Astrocyte (in vitro differentiated cells and primary cell): ENCODE measurements at regions not wholly inside any gene's neighbourhood (a gene's known extent, or its start where the extent isn't known, plus 50 kb on each side); places are given as distances from the start of the nearest gene placed in this dataset.

Experiments
- DNase-seq: peaks from one replicate; pipeline ENCODE4 v3.0.0-alpha.2; 2010; ENCODE audit warnings: low read depth
- FAIRE-seq: peaks from 2 replicates; lab custom pipeline; 2011; peaks lifted over from hg19 to GRCh38; lab: Jason Lieb, UNC
- H2AFZ ChIP-seq: 2 replicates; pipeline ENCODE4 v1.6.0; 2012; ENCODE audit warnings: low read depth, low read length, inconsistent platforms
- H3K27ac ChIP-seq: 2 replicates; pipeline ENCODE4 v1.5.1; 2011; ENCODE audit warnings: low read depth, low read length, inconsistent platforms
- H3K27me3 ChIP-seq: 2 replicates; pipeline ENCODE4 v1.6.0; 2011; ENCODE audit warnings: low read length, inconsistent platforms; ENCODE audit not compliant: insufficient read depth
- H3K36me3 ChIP-seq: 2 replicates; pipeline ENCODE4 v1.5.1; 2011; ENCODE audit warnings: low read length, inconsistent platforms; ENCODE audit not compliant: insufficient read depth
- H3K4me1 ChIP-seq: 2 replicates; pipeline ENCODE4 v1.5.1; 2011; ENCODE audit warnings: low read length, inconsistent platforms; ENCODE audit not compliant: insufficient read depth
- H3K4me2 ChIP-seq: 2 replicates; pipeline ENCODE4 v1.6.0; 2012; ENCODE audit warnings: low read length, inconsistent platforms
- H3K4me3 ChIP-seq: 2 replicates; pipeline ENCODE4 v1.5.1; 2011; ENCODE audit warnings: low read depth, mild to moderate bottlenecking, low read length, inconsistent platforms; ENCODE audit not compliant: insufficient read depth
- H3K79me2 ChIP-seq: 2 replicates; pipeline ENCODE4 v1.6.0; 2012; ENCODE audit warnings: mild to moderate bottlenecking, low read length, inconsistent platforms; ENCODE audit not compliant: insufficient read depth
- H3K9ac ChIP-seq: 2 replicates; pipeline ENCODE4 v1.6.0; 2012; ENCODE audit warnings: mild to moderate bottlenecking, low read length, inconsistent platforms
- H3K9me3 ChIP-seq: 2 replicates; pipeline ENCODE4 v1.5.1; 2012; ENCODE audit warnings: low read depth, mild to moderate bottlenecking, low read length, inconsistent platforms; ENCODE audit not compliant: insufficient read depth
- H4K20me1 ChIP-seq: 2 replicates; pipeline ENCODE4 v1.6.0; 2012; ENCODE audit warnings: low read length, inconsistent platforms; ENCODE audit not compliant: insufficient read depth
- H3K27ac Mint-ChIP-seq: one replicate; pipeline ENCODE4 v1.8.0; 2021; ENCODE audit warnings: mild to moderate bottlenecking, mixed read lengths; ENCODE audit not compliant: unreplicated experiment
- H3K27me3 Mint-ChIP-seq: one replicate; pipeline ENCODE4 v1.8.0; 2021; ENCODE audit warnings: low read depth, mixed read lengths; ENCODE audit not compliant: unreplicated experiment
- H3K36me3 Mint-ChIP-seq: one replicate; pipeline ENCODE4 v1.8.0; 2021; ENCODE audit warnings: low read depth, mixed read lengths; ENCODE audit not compliant: unreplicated experiment
- H3K4me1 Mint-ChIP-seq: one replicate; pipeline ENCODE4 v1.8.0; 2021; ENCODE audit warnings: low read depth, mixed read lengths; ENCODE audit not compliant: unreplicated experiment
- H3K4me3 Mint-ChIP-seq: one replicate; pipeline ENCODE4 v1.8.0; 2021; ENCODE audit warnings: mild to moderate bottlenecking, moderate library complexity, mixed read lengths; ENCODE audit not compliant: unreplicated experiment
- H3K9me3 Mint-ChIP-seq: one replicate; pipeline ENCODE4 v1.8.0; 2021; ENCODE audit warnings: mild to moderate bottlenecking, mixed read lengths; ENCODE audit not compliant: unreplicated experiment
- EZH2 ChIP-seq: IDR thresholded peaks from 2 replicates; pipeline ENCODE4 v1.6.1; 2012; ENCODE audit warnings: mild to moderate bottlenecking, low read length, inconsistent platforms; ENCODE audit not compliant: insufficient read depth
- TF ChIP-seq, protein P1 (sequence below): IDR thresholded peaks from 2 replicates; pipeline ENCODE4 v1.5.1; 2011; ENCODE audit warnings: low read depth, mild to moderate bottlenecking, inconsistent platforms, low read length, moderate library complexity; ENCODE audit not compliant: insufficient read depth

DNA sequence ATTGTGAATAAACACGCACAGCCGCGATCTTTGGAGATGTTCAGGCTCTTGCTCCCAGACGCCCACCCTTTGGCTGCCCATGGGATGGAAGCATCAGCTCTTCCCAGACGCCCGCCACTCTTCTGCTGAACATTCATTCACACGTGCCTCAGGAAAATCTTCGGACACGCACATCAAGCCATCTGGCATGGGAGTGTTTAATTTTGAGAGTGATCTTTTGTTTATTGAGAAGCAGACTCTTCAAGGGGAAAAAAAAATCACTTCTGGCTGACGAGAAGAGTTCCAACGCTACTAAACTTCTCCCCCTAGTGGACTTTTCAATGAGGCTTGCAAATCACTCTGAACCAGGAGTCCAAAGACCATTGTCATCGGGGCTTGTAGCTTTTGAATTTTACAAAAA is 62.0 kb upstream of the NUDT7 start:
- Histone ChIP-seq H3K9ac (no peak overlapping the region), H3K27me3 (no peaks in the 10 kb centered on the region), H3K4me1 (no peaks in the 10 kb centered on the region), H3K36me3 (no peaks in the 10 kb centered on the region), H3K4me3 (no peak overlapping the region), H3K27ac (no peak overlapping the region), H2AFZ (peak overlapping the region; percentile 48), H4K20me1 (no peaks in the 10 kb centered on the region), H3K4me2 (peak overlapping the region; percentile 72), H3K9me3 (peaks cover 6% of the 10 kb centered on the region), H3K79me2 (no peaks in the 10 kb centered on the region)
- DNase-seq (peak; percentile 41), FAIRE-seq (no peak)
- Mint-ChIP-seq H3K36me3 (no peaks in the 10 kb centered on the region), H3K4me1 (peaks cover 2% of the 10 kb centered on the region), H3K4me3 (no peak overlapping the region), H3K27me3 (peaks cover 10% of the 10 kb centered on the region), H3K9me3 (peaks cover 10% of the 10 kb centered on the region), H3K27ac (no peak overlapping the region)
- TF ChIP-seq, protein P1, sequence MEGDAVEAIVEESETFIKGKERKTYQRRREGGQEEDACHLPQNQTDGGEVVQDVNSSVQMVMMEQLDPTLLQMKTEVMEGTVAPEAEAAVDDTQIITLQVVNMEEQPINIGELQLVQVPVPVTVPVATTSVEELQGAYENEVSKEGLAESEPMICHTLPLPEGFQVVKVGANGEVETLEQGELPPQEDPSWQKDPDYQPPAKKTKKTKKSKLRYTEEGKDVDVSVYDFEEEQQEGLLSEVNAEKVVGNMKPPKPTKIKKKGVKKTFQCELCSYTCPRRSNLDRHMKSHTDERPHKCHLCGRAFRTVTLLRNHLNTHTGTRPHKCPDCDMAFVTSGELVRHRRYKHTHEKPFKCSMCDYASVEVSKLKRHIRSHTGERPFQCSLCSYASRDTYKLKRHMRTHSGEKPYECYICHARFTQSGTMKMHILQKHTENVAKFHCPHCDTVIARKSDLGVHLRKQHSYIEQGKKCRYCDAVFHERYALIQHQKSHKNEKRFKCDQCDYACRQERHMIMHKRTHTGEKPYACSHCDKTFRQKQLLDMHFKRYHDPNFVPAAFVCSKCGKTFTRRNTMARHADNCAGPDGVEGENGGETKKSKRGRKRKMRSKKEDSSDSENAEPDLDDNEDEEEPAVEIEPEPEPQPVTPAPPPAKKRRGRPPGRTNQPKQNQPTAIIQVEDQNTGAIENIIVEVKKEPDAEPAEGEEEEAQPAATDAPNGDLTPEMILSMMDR = peak; percentile 64
- TF ChIP-seq EZH2 = no peak

- no peak overlapping the region for H3K27ac ChIP-seq
- H3K9me3 Mint-ChIP-seq = peaks cover 10% of the 10 kb centered on the region
- H4K20me1 ChIP-seq = no peaks in the 10 kb centered on the region
- no peaks in the 10 kb centered on the region for H3K4me1 ChIP-seq
- H3K9me3 ChIP-seq = peaks cover 6% of the 10 kb centered on the region
- no peak overlapping the region for H3K4me3 Mint-ChIP-seq
- H3K36me3 ChIP-seq = no peaks in the 10 kb centered on the region
- no peak for DNase-seq
- no peaks in the 10 kb centered on the region for H3K4me1 Mint-ChIP-seq
- FAIRE-seq = no peak
- no peaks in the 10 kb centered on the region for H3K79me2 ChIP-seq
- H3K4me2 ChIP-seq = no peak overlapping the region
- H3K9ac ChIP-seq = no peak overlapping the region
- no peaks in the 10 kb centered on the region for H3K27me3 ChIP-seq
- peaks cover 10% of the 10 kb centered on the region for H3K27me3 Mint-ChIP-seq
- no peaks in the 10 kb centered on the region for H3K36me3 Mint-ChIP-seq
- H3K4me3 ChIP-seq = no peak overlapping the region
- no peak for TF ChIP-seq EZH2
- TF ChIP-seq, protein P1 = no peak
- H2AFZ ChIP-seq = no peak overlapping the region
- H3K27ac Mint-ChIP-seq = no peak overlapping the region
Measured at GRCh38 chr16:77662246-77662645, 60.1 kb upstream of the NUDT7 start.

DNA sequence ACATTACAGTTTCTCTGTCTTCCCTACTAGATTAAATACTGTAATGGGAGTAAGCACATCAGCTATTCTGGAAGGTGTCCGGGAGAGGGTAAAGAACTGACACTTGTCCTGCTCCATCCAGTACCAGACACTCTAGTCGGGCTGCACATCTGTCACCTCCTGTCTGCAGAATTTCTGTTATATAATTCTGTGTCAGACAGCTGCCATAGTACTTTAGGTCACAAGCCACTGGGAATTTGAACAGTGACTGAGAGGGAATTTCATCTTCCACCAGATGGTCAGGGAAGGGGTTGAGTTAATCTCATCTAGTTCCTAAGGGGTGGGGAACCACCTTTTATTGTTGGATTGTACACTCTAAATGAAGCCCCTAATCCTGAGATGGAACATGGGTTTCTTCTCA is 58.6 kb upstream of the NUDT7 start:
- H3K79me2 ChIP-seq = no peaks in the 10 kb centered on the region
- H3K9ac ChIP-seq = no peak overlapping the region
- no peak overlapping the region for H3K27ac ChIP-seq
- Mint-ChIP-seq H3K27ac (no peak overlapping the region), H3K9me3 (peaks cover 10% of the 10 kb centered on the region), H3K36me3 (no peaks in the 10 kb centered on the region), H3K4me3 (no peak overlapping the region), H3K27me3 (peaks cover 13% of the 10 kb centered on the region), H3K4me1 (no peaks in the 10 kb centered on the region)
- H3K27me3 ChIP-seq = no peaks in the 10 kb centered on the region
- FAIRE-seq (no peak), DNase-seq (no peak)
- no peak overlapping the region for H3K4me2 ChIP-seq
- no peaks in the 10 kb centered on the region for H4K20me1 ChIP-seq
- TF ChIP-seq, protein P1 = no peak
- no peak for TF ChIP-seq EZH2
- H3K9me3 ChIP-seq = peaks cover 6% of the 10 kb centered on the region
- H3K36me3 ChIP-seq = no peaks in the 10 kb centered on the region
- H3K4me3 ChIP-seq = no peak overlapping the region
- no peak overlapping the region for H2AFZ ChIP-seq
- H3K4me1 ChIP-seq = no peaks in the 10 kb centered on the region
